K562 (cell line): ENCODE measurements at regions not wholly inside any gene's neighbourhood (a gene's known extent, or its start where the extent isn't known, plus 50 kb on each side); places are given as distances from the start of the nearest gene placed in this dataset.

Experiments used
- ATAC-seq: fragments of 200-7000 bp; cut with Tn5 transposase; 3 replicates; pipeline ENCODE4 v1.9.1; 2020; ENCODE audit warnings: moderate library complexity
- BruUV-seq: library from RNA; stranded (reverse); fragments of 400-500 nt; replicated peaks from 2 replicates; lab custom pipeline; 2021; lab: Mats Ljungman, UMichigan
- CTCF ChIA-PET: fragments of 300-600 bp; formaldehyde crosslinking; extraction: SDS; loops from one replicate; lab custom pipeline; 2021; ENCODE audit warnings: low intra/inter-chr PET ratio; lab: Yijun Ruan, JAX
- POLR2A ChIA-PET: fragments of 300-600, 350-650 bp; sonication (Branson Sonifier 250); formaldehyde crosslinking; extraction: SDS; loops from one replicate; lab custom pipeline; 2021; ENCODE audit warnings: antibody characterized with exemption, inconsistent platforms; lab: Yijun Ruan, JAX
- DNase-seq, 4 experiments: peaks; one replicate each; pipeline versions ENCODE4 v3.0.0 to v3.0.0-alpha.2; 2011 to 2018; ENCODE audit warnings: low spot score in 3 of 4, mixed read lengths in 3 of 4; ENCODE audit errors: extremely low read depth in 1 of 4
- FAIRE-seq: peaks from 2 replicates; lab custom pipeline; 2011; peaks lifted over from hg19 to GRCh38; lab: Jason Lieb, UNC
- H2AFZ ChIP-seq: 2 replicates; pipeline ENCODE4 v1.6.0; 2011; ENCODE audit warnings: low read depth, low read length, control low read depth, inconsistent platforms
- H3K27ac ChIP-seq: fragments of 200-600 bp; 3 replicates; pipeline ENCODE4 v1.8.0; 2011; ENCODE audit warnings: low read depth, mild to moderate bottlenecking, control low read depth, inconsistent platforms, low read length, moderate library complexity, mixed read lengths; ENCODE audit errors: extremely low read depth
- H3K27me3 ChIP-seq, 2 experiments: fragments of 300-600 bp in 1 of 2; 2 replicates in 1 of 2; 3 replicates in 1 of 2; pipeline versions ENCODE4 v1.6.0 to v1.8.0; 2011; ENCODE audit warnings: inconsistent platforms in 2 of 2, low read length in 2 of 2, mild to moderate bottlenecking in 1 of 2, mixed read lengths in 1 of 2, moderate library complexity in 1 of 2; ENCODE audit not compliant: control insufficient read depth in 2 of 2, insufficient read depth in 2 of 2
- H3K36me3 ChIP-seq: fragments of 300-600 bp; 3 replicates; pipeline ENCODE4 v1.8.0; 2011; ENCODE audit warnings: mild to moderate bottlenecking, low read length, inconsistent platforms; ENCODE audit not compliant: control insufficient read depth, insufficient read depth
- H3K4me1 ChIP-seq, 2 experiments: fragments of 200-600 bp in 1 of 2; replicated peaks in 1 of 2; 2 replicates in 1 of 2; 3 replicates in 1 of 2; pipeline versions ENCODE4 v1.5.1 to v1.8.0; 2011; ENCODE audit warnings: inconsistent platforms in 2 of 2, low read length in 2 of 2, mild to moderate bottlenecking in 1 of 2, mixed read lengths in 1 of 2, moderate library complexity in 1 of 2; ENCODE audit not compliant: control insufficient read depth in 2 of 2, insufficient read depth in 2 of 2
- H3K4me2 ChIP-seq: 2 replicates; pipeline ENCODE4 v1.6.1; 2011; ENCODE audit warnings: low read length, control low read depth, inconsistent platforms, mixed read lengths; ENCODE audit not compliant: insufficient read depth
- H3K4me3 ChIP-seq: fragments of 200-600 bp; sonication (generic), shearing (Covaris generic); 2 replicates; pipeline ENCODE4 v1.5.1; 2016; ENCODE audit warnings: control low read depth, inconsistent platforms
- H3K79me2 ChIP-seq: fragments of 200-600 bp; 3 replicates; pipeline ENCODE4 v1.8.0; 2011; ENCODE audit warnings: low read length, inconsistent platforms; ENCODE audit not compliant: control insufficient read depth, insufficient read depth
- H3K9ac ChIP-seq, 2 experiments: 2 replicates each; pipeline versions ENCODE4 v1.6.0 to v1.6.1; 2011; ENCODE audit warnings: low read depth in 2 of 2, low read length in 2 of 2, control low read depth in 1 of 2, inconsistent platforms in 1 of 2, mild to moderate bottlenecking in 1 of 2, mixed read lengths in 1 of 2; ENCODE audit not compliant: insufficient read depth in 1 of 2
- H3K9me1 ChIP-seq: one replicate; pipeline ENCODE4 v1.6.0; 2011; ENCODE audit warnings: inconsistent platforms, mild to moderate bottlenecking, low read length, moderate library complexity; ENCODE audit not compliant: control insufficient read depth, insufficient read depth
- H3K9me3 ChIP-seq: replicated peaks from 2 replicates; pipeline ENCODE4 v1.5.1; 2011; ENCODE audit warnings: low read depth, low read length, inconsistent platforms; ENCODE audit not compliant: control insufficient read depth, insufficient read depth
- H4K20me1 ChIP-seq: replicated peaks from 2 replicates; pipeline ENCODE4 v1.6.1; 2011; ENCODE audit warnings: low read length, inconsistent platforms, mixed read lengths; ENCODE audit not compliant: control insufficient read depth, insufficient read depth
- RBM15 ChIP-seq: fragments of 200-400 bp; formaldehyde crosslinking; IDR thresholded peaks from 2 replicates; pipeline ENCODE4 v1.6.1; 2018; ENCODE audit warnings: mild to moderate bottlenecking, low read length, moderate library complexity; ENCODE audit not compliant: insufficient read depth
- SP2 ChIP-seq: IDR thresholded peaks from 2 replicates; pipeline ENCODE4 v1.6.1; 2011; ENCODE audit warnings: mild to moderate bottlenecking, low read depth, low read length, moderate library complexity; ENCODE audit not compliant: poor library complexity, severe bottlenecking; ENCODE audit errors: extremely low read depth
- TBL1XR1 ChIP-seq, 2 experiments: IDR thresholded peaks; 2 replicates each; pipeline ENCODE4 v1.6.1; 2012; ENCODE audit warnings: improper control_type of control experiment in 2 of 2, low read length in 2 of 2, mild to moderate bottlenecking in 1 of 2
- ZNF134 ChIP-seq: fragments of 250-450 bp; sonication (Bioruptor Pico); conservative IDR thresholded peaks from 2 replicates; pipeline ENCODE4 v1.4.0; 2020
- ZNF408 ChIP-seq: fragments of 250-450 bp; sonication (Bioruptor Pico); IDR thresholded peaks from 2 replicates; pipeline ENCODE4 v1.4.0; 2020; ENCODE audit warnings: low read depth, mild to moderate bottlenecking, moderate library complexity
- ZNF644 ChIP-seq: fragments of 200-800 bp; sonication (Bioruptor generic); IDR thresholded peaks from 2 replicates; pipeline ENCODE4 v1.6.1; 2016; ENCODE audit warnings: low read depth, missing genetic modification characterization, missing compliant biosample characterization
- WGBS: fragments of 100-300 bp; shearing (Covaris generic); methylation state at CpG from one replicate; pipeline ENCODE4 v1.1.6; 2016; ENCODE audit warnings: low coverage, mixed read lengths; ENCODE audit not compliant: insufficient coverage; ENCODE audit errors: missing lambda C conversion rate; 5-methylcytosine and 5-hydroxymethylcytosine counted together
- in situ Hi-C: fragments of 300-500 bp; cut with MboI; formaldehyde crosslinking; loops from 4 replicates; pipeline ENCODE4 v1.15.0; 2018; ENCODE audit warnings: inconsistent platforms, mixed read lengths
- intact Hi-C: fragments of 100-400 bp; cut with micrococcal nuclease; formaldehyde crosslinking; loops from 2 replicates; pipeline ENCODE4 v1.14.2; 2022
- TF ChIP-seq, protein P1 (sequence below): fragments of 200-800 bp; sonication (Bioruptor generic); IDR thresholded peaks from 2 replicates; pipeline ENCODE4 v1.6.1; 2016; ENCODE audit warnings: missing genetic modification characterization, missing compliant biosample characterization
- TF ChIP-seq, protein P2 (sequence below): fragments of 450-650 bp; conservative IDR thresholded peaks from 2 replicates; pipeline ENCODE4 v1.6.1; 2016; ENCODE audit warnings: missing genetic modification characterization, low read depth, mild to moderate bottlenecking, missing compliant biosample characterization, moderate library complexity
- TF ChIP-seq, protein P3 (sequence below): fragments of 200-800 bp; sonication (Bioruptor generic); IDR thresholded peaks from 2 replicates; pipeline ENCODE4 v1.6.1; 2017; ENCODE audit warnings: missing genetic modification characterization, missing compliant biosample characterization

DNA sequence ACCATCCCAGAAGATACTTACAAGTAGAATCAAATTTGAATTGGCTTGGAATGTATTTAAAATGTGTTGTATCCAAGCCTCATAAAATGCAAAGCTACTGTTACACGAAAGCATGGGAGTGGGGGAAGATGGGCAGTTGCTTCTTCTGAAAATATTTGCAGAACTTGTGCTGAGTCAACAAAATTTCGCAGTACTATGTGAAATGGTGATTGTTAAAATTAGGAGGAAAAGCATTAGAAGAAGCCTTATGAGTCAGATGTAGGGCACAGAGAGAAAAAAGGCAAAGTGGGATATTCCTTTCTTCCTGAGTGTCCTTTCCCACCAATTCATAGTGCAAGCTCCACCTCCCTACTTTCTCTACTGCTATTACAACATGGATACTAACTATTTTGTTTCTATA, 332.7 kb downstream of the PRDM5 start (continued):
- TF ChIP-seq, protein P1, sequence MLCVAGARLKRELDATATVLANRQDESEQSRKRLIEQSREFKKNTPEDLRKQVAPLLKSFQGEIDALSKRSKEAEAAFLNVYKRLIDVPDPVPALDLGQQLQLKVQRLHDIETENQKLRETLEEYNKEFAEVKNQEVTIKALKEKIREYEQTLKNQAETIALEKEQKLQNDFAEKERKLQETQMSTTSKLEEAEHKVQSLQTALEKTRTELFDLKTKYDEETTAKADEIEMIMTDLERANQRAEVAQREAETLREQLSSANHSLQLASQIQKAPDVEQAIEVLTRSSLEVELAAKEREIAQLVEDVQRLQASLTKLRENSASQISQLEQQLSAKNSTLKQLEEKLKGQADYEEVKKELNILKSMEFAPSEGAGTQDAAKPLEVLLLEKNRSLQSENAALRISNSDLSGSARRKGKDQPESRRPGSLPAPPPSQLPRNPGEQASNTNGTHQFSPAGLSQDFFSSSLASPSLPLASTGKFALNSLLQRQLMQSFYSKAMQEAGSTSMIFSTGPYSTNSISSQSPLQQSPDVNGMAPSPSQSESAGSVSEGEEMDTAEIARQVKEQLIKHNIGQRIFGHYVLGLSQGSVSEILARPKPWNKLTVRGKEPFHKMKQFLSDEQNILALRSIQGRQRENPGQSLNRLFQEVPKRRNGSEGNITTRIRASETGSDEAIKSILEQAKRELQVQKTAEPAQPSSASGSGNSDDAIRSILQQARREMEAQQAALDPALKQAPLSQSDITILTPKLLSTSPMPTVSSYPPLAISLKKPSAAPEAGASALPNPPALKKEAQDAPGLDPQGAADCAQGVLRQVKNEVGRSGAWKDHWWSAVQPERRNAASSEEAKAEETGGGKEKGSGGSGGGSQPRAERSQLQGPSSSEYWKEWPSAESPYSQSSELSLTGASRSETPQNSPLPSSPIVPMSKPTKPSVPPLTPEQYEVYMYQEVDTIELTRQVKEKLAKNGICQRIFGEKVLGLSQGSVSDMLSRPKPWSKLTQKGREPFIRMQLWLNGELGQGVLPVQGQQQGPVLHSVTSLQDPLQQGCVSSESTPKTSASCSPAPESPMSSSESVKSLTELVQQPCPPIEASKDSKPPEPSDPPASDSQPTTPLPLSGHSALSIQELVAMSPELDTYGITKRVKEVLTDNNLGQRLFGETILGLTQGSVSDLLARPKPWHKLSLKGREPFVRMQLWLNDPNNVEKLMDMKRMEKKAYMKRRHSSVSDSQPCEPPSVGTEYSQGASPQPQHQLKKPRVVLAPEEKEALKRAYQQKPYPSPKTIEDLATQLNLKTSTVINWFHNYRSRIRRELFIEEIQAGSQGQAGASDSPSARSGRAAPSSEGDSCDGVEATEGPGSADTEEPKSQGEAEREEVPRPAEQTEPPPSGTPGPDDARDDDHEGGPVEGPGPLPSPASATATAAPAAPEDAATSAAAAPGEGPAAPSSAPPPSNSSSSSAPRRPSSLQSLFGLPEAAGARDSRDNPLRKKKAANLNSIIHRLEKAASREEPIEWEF (CRISPR knock-in tag): no peak
- TF ChIP-seq ZNF408 (CRISPR knock-in tag) (no peak), SP2 (no peak)

DNA sequence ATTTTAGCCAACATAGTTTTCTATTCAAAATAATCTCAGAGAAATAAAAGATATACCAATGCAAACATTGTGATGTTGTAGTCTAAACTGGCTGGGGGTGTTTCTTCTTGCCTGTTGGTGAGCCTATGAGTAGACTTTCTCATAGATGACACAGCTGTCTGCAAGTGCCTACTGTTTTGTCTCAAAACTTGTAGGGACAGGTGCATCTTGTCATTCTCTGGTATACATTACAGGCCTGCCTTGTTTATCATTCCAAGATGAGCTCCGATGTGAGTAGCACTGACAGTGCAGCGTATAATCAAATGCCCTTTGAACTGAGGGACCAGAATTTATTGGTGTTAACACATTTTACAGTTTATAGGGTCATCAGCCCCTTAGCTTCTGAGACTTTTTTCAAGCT, 353.8 kb downstream of the PRDM5 start:
- no TSS peak for BruUV-seq
- intact Hi-C loops: no loop called here
- H3K79me2 ChIP-seq: no peaks in the 10 kb centered on the region
- TF ChIP-seq, protein P2, sequence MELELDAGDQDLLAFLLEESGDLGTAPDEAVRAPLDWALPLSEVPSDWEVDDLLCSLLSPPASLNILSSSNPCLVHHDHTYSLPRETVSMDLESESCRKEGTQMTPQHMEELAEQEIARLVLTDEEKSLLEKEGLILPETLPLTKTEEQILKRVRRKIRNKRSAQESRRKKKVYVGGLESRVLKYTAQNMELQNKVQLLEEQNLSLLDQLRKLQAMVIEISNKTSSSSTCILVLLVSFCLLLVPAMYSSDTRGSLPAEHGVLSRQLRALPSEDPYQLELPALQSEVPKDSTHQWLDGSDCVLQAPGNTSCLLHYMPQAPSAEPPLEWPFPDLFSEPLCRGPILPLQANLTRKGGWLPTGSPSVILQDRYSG: no peak
- TF ChIP-seq, protein P3, sequence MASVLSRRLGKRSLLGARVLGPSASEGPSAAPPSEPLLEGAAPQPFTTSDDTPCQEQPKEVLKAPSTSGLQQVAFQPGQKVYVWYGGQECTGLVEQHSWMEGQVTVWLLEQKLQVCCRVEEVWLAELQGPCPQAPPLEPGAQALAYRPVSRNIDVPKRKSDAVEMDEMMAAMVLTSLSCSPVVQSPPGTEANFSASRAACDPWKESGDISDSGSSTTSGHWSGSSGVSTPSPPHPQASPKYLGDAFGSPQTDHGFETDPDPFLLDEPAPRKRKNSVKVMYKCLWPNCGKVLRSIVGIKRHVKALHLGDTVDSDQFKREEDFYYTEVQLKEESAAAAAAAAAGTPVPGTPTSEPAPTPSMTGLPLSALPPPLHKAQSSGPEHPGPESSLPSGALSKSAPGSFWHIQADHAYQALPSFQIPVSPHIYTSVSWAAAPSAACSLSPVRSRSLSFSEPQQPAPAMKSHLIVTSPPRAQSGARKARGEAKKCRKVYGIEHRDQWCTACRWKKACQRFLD (CRISPR knock-in tag): no peak
- TF ChIP-seq ZNF134 (CRISPR knock-in tag) (no peak), ZNF644 (tag) (no peak), TBL1XR1 (IDR thresholded peaks at IDR 0.05; ENCODE audit: low read length in 2 of 2) (no peak), RBM15 (no peak)
- TF ChIP-seq, all 486 proteins: peak for 0
- no peak for FAIRE-seq
- no peak overlapping the region for H3K4me3 ChIP-seq
- H2AFZ ChIP-seq: no peak overlapping the region
- in situ Hi-C loops: no loop called here
- ChIA-PET CTCF (no interaction called here), POLR2A (no interaction called here)
- no peaks in the 10 kb centered on the region for H3K4me1 ChIP-seq
- H3K27ac ChIP-seq: no peak overlapping the region
- no peak overlapping the region for H3K9ac ChIP-seq
- no peaks in the 10 kb centered on the region for H3K9me1 ChIP-seq
- no peaks in the 10 kb centered on the region for H3K27me3 ChIP-seq
- 7% methylated on average over 2 of the region's 2 CpGs for WGBS
- ATAC-seq: no peak
- no peak for DNase-seq
- H3K4me2 ChIP-seq: no peak overlapping the region
- no peaks in the 10 kb centered on the region for H4K20me1 ChIP-seq
- H3K36me3 ChIP-seq: no peaks in the 10 kb centered on the region
- no peaks in the 10 kb centered on the region for H3K9me3 ChIP-seq
